ENCODE measurements at regions not wholly inside any gene's neighbourhood (a gene's known extent, or its start where the extent isn't known, plus 50 kb on each side); places are given as distances from the start of the nearest gene placed in this dataset.

DNA sequence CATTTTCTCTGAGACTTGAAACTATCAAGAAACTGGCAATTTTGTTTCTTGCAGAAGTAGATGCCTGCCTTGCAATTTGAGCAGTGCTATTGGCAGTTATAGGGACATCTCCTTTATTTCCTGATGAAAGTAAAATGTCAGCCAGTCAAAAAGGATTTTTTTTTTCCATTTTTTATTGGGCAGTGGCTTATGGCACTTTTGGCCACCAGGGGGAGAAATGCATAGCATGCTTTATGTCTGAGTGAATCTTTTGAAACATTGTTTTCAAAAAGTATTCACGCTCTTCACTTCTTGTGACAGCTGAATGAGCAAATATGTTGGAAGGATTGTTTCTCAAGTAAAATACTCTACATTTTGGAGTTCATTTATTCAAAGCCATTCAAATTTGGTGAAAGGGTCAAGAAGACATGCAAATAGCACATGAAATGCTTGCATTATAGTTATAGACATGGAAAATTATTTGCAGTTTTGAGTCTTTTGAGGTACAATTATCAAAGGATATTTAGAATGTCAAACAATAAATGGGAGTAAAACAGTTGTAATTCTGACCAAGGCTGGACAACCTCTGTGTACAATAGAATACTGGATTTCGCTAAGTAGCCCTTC, 491.0 kb downstream of the CDH2 start:
- peaks cover 5% of the 10 kb centered on the region for H3K4me1 Mint-ChIP-seq (ENCODE audit: low read depth, unreplicated experiment)
- Histone ChIP-seq H3K4me2 (ENCODE audit: low read length) (no peak overlapping the region), H3K4me3 (ENCODE audit: insufficient read depth, low read depth, low read length) (no peak overlapping the region), H4K20me1 (ENCODE audit: insufficient read depth, low read length) (no peaks in the 10 kb centered on the region), H3K4me1 (ENCODE audit: insufficient read depth, low read length) (no peaks in the 10 kb centered on the region), H3K36me3 (ENCODE audit: insufficient read depth, low read length) (no peaks in the 10 kb centered on the region), H3K79me2 (ENCODE audit: insufficient read depth, low read length) (no peaks in the 10 kb centered on the region), H3K27me3 (ENCODE audit: insufficient read depth, low read length) (no peaks in the 10 kb centered on the region), H2AFZ (ENCODE audit: low read depth, low read length) (no peak overlapping the region), H3K9ac (ENCODE audit: low read length) (no peak overlapping the region), H3K9me3 (ENCODE audit: insufficient read depth, low read depth, low read length) (no peaks in the 10 kb centered on the region), H3K27ac (ENCODE audit: low read depth, low read length) (no peak overlapping the region)
- FAIRE-seq (peak; percentile 13), DNase-seq (ENCODE audit: low read depth) (peak; percentile 29)
- H3K9me3 Mint-ChIP-seq (ENCODE audit: unreplicated experiment): no peaks in the 10 kb centered on the region
- H3K27ac Mint-ChIP-seq (ENCODE audit: unreplicated experiment): peak overlapping the region; percentile 30
- H3K36me3 Mint-ChIP-seq (ENCODE audit: low read depth, unreplicated experiment): no peaks in the 10 kb centered on the region
- TF ChIP-seq, protein P1, sequence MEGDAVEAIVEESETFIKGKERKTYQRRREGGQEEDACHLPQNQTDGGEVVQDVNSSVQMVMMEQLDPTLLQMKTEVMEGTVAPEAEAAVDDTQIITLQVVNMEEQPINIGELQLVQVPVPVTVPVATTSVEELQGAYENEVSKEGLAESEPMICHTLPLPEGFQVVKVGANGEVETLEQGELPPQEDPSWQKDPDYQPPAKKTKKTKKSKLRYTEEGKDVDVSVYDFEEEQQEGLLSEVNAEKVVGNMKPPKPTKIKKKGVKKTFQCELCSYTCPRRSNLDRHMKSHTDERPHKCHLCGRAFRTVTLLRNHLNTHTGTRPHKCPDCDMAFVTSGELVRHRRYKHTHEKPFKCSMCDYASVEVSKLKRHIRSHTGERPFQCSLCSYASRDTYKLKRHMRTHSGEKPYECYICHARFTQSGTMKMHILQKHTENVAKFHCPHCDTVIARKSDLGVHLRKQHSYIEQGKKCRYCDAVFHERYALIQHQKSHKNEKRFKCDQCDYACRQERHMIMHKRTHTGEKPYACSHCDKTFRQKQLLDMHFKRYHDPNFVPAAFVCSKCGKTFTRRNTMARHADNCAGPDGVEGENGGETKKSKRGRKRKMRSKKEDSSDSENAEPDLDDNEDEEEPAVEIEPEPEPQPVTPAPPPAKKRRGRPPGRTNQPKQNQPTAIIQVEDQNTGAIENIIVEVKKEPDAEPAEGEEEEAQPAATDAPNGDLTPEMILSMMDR (IDR thresholded peaks at IDR 0.05; ENCODE audit: insufficient read depth, low read depth, low read length): peak; percentile 94
- no peak for TF ChIP-seq EZH2 (IDR thresholded peaks at IDR 0.05; ENCODE audit: insufficient read depth, low read length)
- H3K27me3 Mint-ChIP-seq (ENCODE audit: low read depth, unreplicated experiment): no peaks in the 10 kb centered on the region
- no peak overlapping the region for H3K4me3 Mint-ChIP-seq (ENCODE audit: unreplicated experiment)

DNA sequence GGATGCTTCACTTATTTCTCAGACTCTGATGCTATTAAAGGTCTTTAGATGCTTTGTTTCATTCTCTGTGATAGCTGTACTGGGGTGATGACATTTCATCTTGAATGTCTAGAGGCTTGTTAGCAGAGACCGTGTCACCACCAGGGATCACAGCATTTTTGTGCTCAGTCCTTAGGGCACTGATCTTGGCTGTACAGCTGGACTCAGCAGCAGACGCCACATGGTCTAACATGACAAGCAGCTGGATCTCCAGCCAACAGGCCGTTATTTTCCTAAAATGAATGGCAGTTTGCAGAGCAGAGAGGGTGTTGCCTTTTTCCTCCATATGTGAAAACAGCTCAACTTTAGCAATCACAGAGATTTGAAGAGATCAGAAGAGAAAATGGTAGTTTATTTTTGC, 491.8 kb downstream of the CDH2 start:
- no peak overlapping the region for H2AFZ ChIP-seq (ENCODE audit: low read depth, low read length)

DNA sequence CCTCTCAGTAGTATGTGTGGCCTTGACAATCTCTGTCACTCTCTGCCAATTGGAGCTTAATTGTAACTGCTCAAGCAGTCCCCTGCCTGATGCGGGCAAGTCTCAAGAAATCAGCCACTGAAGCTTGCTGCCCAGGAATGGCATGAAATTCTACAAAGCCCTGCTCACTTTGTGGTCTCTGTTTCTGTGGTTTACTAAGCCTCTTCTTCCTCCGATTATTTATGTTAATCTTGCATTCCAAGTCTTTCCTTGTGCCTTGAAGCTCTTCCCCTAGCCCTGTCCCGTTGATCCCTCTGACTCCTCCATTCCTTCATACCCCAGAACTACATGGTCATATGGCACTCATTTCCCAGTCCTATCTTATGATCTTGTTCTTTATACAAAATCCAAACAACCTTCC, 489.3 kb upstream of the CHST9 start:
- TF ChIP-seq, protein P1 (IDR thresholded peaks at IDR 0.05; ENCODE audit: insufficient read depth, low read depth, low read length): no peak
- TF ChIP-seq EZH2 (IDR thresholded peaks at IDR 0.05; ENCODE audit: insufficient read depth, low read length): no peak
- Mint-ChIP-seq H3K9me3 (ENCODE audit: unreplicated experiment) (peaks cover 10% of the 10 kb centered on the region), H3K36me3 (ENCODE audit: low read depth, unreplicated experiment) (peaks cover 3% of the 10 kb centered on the region), H3K4me1 (ENCODE audit: low read depth, unreplicated experiment) (peaks cover 4% of the 10 kb centered on the region), H3K4me3 (ENCODE audit: unreplicated experiment) (no peak overlapping the region), H3K27ac (ENCODE audit: unreplicated experiment) (no peak overlapping the region), H3K27me3 (ENCODE audit: low read depth, unreplicated experiment) (peaks cover 4% of the 10 kb centered on the region)
- FAIRE-seq: no peak
- H3K9me3 ChIP-seq (ENCODE audit: insufficient read depth, low read depth, low read length): no peaks in the 10 kb centered on the region
- H3K36me3 ChIP-seq (ENCODE audit: insufficient read depth, low read length): no peaks in the 10 kb centered on the region
- no peak for DNase-seq (ENCODE audit: low read depth)
- H3K79me2 ChIP-seq (ENCODE audit: insufficient read depth, low read length): no peaks in the 10 kb centered on the region
- no peak overlapping the region for H3K9ac ChIP-seq (ENCODE audit: low read length)
- no peak overlapping the region for H3K4me2 ChIP-seq (ENCODE audit: low read length)
- no peaks in the 10 kb centered on the region for H4K20me1 ChIP-seq (ENCODE audit: insufficient read depth, low read length)
- H3K27me3 ChIP-seq (ENCODE audit: insufficient read depth, low read length): no peaks in the 10 kb centered on the region
- no peak overlapping the region for H2AFZ ChIP-seq (ENCODE audit: low read depth, low read length)
- H3K4me1 ChIP-seq (ENCODE audit: insufficient read depth, low read length): no peaks in the 10 kb centered on the region
- no peak overlapping the region for H3K27ac ChIP-seq (ENCODE audit: low read depth, low read length)
- no peak overlapping the region for H3K4me3 ChIP-seq (ENCODE audit: insufficient read depth, low read depth, low read length)

More for the DNA sequence above, 491.8 kb downstream of the CDH2 start:
- Mint-ChIP-seq H3K4me1 (ENCODE audit: low read depth, unreplicated experiment) (peaks cover 5% of the 10 kb centered on the region), H3K9me3 (ENCODE audit: unreplicated experiment) (no peaks in the 10 kb centered on the region), H3K4me3 (ENCODE audit: unreplicated experiment) (no peak overlapping the region), H3K36me3 (ENCODE audit: low read depth, unreplicated experiment) (no peaks in the 10 kb centered on the region), H3K27me3 (ENCODE audit: low read depth, unreplicated experiment) (no peaks in the 10 kb centered on the region), H3K27ac (ENCODE audit: unreplicated experiment) (no peak overlapping the region)
- H3K9ac ChIP-seq (ENCODE audit: low read length): no peak overlapping the region
- H3K79me2 ChIP-seq (ENCODE audit: insufficient read depth, low read length): no peaks in the 10 kb centered on the region
- H3K27me3 ChIP-seq (ENCODE audit: insufficient read depth, low read length): no peaks in the 10 kb centered on the region
- TF ChIP-seq EZH2 (IDR thresholded peaks at IDR 0.05; ENCODE audit: insufficient read depth, low read length): no peak
- TF ChIP-seq, protein P1 (IDR thresholded peaks at IDR 0.05; ENCODE audit: insufficient read depth, low read depth, low read length): no peak
- DNase-seq (ENCODE audit: low read depth) (no peak), FAIRE-seq (no peak)
- no peaks in the 10 kb centered on the region for H4K20me1 ChIP-seq (ENCODE audit: insufficient read depth, low read length)
- no peak overlapping the region for H3K4me2 ChIP-seq (ENCODE audit: low read length)
- H3K4me3 ChIP-seq (ENCODE audit: insufficient read depth, low read depth, low read length): no peak overlapping the region
- no peaks in the 10 kb centered on the region for H3K4me1 ChIP-seq (ENCODE audit: insufficient read depth, low read length)
- H3K27ac ChIP-seq (ENCODE audit: low read depth, low read length): no peak overlapping the region
- no peaks in the 10 kb centered on the region for H3K9me3 ChIP-seq (ENCODE audit: insufficient read depth, low read depth, low read length)
- no peaks in the 10 kb centered on the region for H3K36me3 ChIP-seq (ENCODE audit: insufficient read depth, low read length)

All from astrocyte (in vitro differentiated cells and primary cell).